ENCODE measurements at regions not wholly inside any gene's neighbourhood (a gene's known extent, or its start where the extent isn't known, plus 50 kb on each side); places are given as distances from the start of the nearest gene placed in this dataset.

GRCh38 chr11:32176223-32176934 is 85.5 kb downstream of the RCN1 start:
- peak; percentile 70 to 73 for DNase-seq
- Histone ChIP-seq H3K4me1 (no peaks in the 10 kb centered on the region), H3K27me3 (no peaks in the 10 kb centered on the region), H3K36me3 (no peaks in the 10 kb centered on the region), H3K4me3 (no peak overlapping the region), H3K27ac (no peak overlapping the region), H3K9me3 (no peaks in the 10 kb centered on the region)
- peak; percentile 79 to 83 (median 82) for TF ChIP-seq CTCF (IDR thresholded peaks at IDR 0.05)
- no peak for TF ChIP-seq POLR2A (IDR thresholded peaks at IDR 0.05)
- intact Hi-C loops (cut with DNase I; ENCODE audit: low total_unique reads) = loop anchor here (5.0 kb wide), 1 partner anchor 124 kb away; no protein-coding TSS in a partner anchor

- Histone ChIP-seq H3K36me3 (no peaks in the 10 kb centered on the region), H3K4me3 (no peak overlapping the region), H3K9me3 (no peaks in the 10 kb centered on the region), H3K4me1 (no peaks in the 10 kb centered on the region), H3K27ac (no peak overlapping the region), H3K27me3 (no peaks in the 10 kb centered on the region)
- intact Hi-C loops (cut with DNase I; ENCODE audit: low total_unique reads) = loop anchor here (5.0 kb wide), 1 partner anchor 126 kb away; no protein-coding TSS in a partner anchor
- DNase-seq = no peak
- TF ChIP-seq CTCF (IDR thresholded peaks at IDR 0.05) = no peak
- TF ChIP-seq POLR2A (IDR thresholded peaks at IDR 0.05) = no peak
Measured at GRCh38 chr11:32178692-32179091, 87.8 kb downstream of the RCN1 start.

- TF ChIP-seq CTCF (IDR thresholded peaks at IDR 0.05) (no peak), POLR2A (IDR thresholded peaks at IDR 0.05) (no peak)
- intact Hi-C loops (cut with DNase I; ENCODE audit: low total_unique reads) = no loop called here
- H3K4me3 ChIP-seq = no peak overlapping the region
- H3K4me1 ChIP-seq = no peaks in the 10 kb centered on the region
- no peak overlapping the region for H3K27ac ChIP-seq
- DNase-seq = no peak
- no peaks in the 10 kb centered on the region for H3K27me3 ChIP-seq
- H3K36me3 ChIP-seq = no peaks in the 10 kb centered on the region
- no peaks in the 10 kb centered on the region for H3K9me3 ChIP-seq
Measured at GRCh38 chr11:32183512-32183911, 92.6 kb downstream of the RCN1 start.

GRCh38 chr11:32184041-32184722 is 93.3 kb downstream of the RCN1 start:
- H3K4me1 ChIP-seq = no peaks in the 10 kb centered on the region
- no peaks in the 10 kb centered on the region for H3K9me3 ChIP-seq
- no peak for DNase-seq
- no peaks in the 10 kb centered on the region for H3K36me3 ChIP-seq
- TF ChIP-seq POLR2A (IDR thresholded peaks at IDR 0.05) = no peak
- TF ChIP-seq CTCF (IDR thresholded peaks at IDR 0.05) = no peak
- no peak overlapping the region for H3K27ac ChIP-seq
- no peaks in the 10 kb centered on the region for H3K27me3 ChIP-seq
- no peak overlapping the region for H3K4me3 ChIP-seq
- intact Hi-C loops (cut with DNase I; ENCODE audit: low total_unique reads) = no loop called here

- no peaks in the 10 kb centered on the region for H3K36me3 ChIP-seq
Measured at GRCh38 chr11:32184723-32185376, 94.0 kb downstream of the RCN1 start.

More at GRCh38 chr11:32184723-32185376, 94.0 kb downstream of the RCN1 start:
- no peaks in the 10 kb centered on the region for H3K4me1 ChIP-seq
- intact Hi-C loops (cut with DNase I; ENCODE audit: low total_unique reads) = no loop called here
- DNase-seq = no peak
- H3K4me3 ChIP-seq = no peak overlapping the region
- no peaks in the 10 kb centered on the region for H3K9me3 ChIP-seq
- no peaks in the 10 kb centered on the region for H3K27me3 ChIP-seq
- no peak overlapping the region for H3K27ac ChIP-seq
- TF ChIP-seq CTCF (IDR thresholded peaks at IDR 0.05) (no peak), POLR2A (IDR thresholded peaks at IDR 0.05) (no peak)
